ENCODE measurements at regions not wholly inside any gene's neighbourhood (a gene's known extent, or its start where the extent isn't known, plus 50 kb on each side); places are given as distances from the start of the nearest gene placed in this dataset.
A peak's percentile ranks its signal among the peaks of the same experiment; 100 is the strongest.

DNA sequence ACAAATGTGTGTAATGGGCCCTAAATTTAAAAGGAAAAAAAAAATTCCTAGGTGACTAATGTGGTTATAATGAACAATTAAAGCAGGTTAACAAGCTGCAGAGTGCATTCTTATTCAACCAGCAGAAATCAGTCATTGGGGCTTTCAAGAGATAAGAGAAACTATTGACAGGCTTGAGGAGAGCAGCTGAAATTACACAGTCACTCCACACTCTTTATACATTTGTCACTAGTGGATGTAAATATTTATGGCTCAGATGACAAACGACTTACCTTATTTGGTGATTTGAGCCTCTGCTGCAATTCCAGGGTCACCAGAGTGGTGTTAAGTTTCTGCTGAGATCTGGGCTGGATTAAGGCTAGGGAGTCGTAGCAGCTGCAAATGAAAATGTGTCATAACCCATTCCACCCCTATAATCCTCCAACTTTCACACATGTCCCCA is 896.3 kb downstream of the TTLL7 start:
- TF ChIP-seq, protein P1, sequence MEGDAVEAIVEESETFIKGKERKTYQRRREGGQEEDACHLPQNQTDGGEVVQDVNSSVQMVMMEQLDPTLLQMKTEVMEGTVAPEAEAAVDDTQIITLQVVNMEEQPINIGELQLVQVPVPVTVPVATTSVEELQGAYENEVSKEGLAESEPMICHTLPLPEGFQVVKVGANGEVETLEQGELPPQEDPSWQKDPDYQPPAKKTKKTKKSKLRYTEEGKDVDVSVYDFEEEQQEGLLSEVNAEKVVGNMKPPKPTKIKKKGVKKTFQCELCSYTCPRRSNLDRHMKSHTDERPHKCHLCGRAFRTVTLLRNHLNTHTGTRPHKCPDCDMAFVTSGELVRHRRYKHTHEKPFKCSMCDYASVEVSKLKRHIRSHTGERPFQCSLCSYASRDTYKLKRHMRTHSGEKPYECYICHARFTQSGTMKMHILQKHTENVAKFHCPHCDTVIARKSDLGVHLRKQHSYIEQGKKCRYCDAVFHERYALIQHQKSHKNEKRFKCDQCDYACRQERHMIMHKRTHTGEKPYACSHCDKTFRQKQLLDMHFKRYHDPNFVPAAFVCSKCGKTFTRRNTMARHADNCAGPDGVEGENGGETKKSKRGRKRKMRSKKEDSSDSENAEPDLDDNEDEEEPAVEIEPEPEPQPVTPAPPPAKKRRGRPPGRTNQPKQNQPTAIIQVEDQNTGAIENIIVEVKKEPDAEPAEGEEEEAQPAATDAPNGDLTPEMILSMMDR (IDR thresholded peaks at IDR 0.05): no peak
- DNase-seq (peak in 2 of 4 donors; percentile 23 to 34), ATAC-seq (peak; percentile 59)
- no peaks in the 10 kb centered on the region for H3K27me3 ChIP-seq
- intact Hi-C loops (cut with DNase I): no loop called here
- no peaks in the 10 kb centered on the region for H3K36me3 ChIP-seq
- H3K4me1 ChIP-seq: no peaks in the 10 kb centered on the region
- no peaks in the 10 kb centered on the region for H3K9me3 ChIP-seq
- no peak overlapping the region for H3K4me3 ChIP-seq
- no peak overlapping the region for H3K27ac ChIP-seq

DNA sequence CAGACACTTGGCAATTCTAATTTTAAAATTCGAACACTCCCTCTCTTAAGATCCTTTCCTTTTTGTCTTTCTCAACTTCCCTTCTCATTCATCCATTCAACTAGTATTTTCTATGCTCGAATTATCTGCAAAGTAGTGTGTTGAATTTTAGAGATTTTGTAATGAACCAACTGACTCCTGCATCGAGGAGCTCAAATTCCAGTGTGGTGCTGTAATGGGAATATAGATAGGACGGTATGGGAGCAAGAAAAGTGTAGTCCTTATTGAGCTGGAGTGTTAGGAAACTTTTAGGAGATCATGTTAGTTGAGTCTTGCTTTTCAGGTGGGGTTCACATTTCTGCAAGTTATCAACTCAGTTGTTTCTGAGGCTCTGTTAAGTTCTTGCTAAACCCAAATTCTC is 897.5 kb downstream of the TTLL7 start:
- TF ChIP-seq, protein P1 (IDR thresholded peaks at IDR 0.05): no peak
- no peak for DNase-seq
- no peak overlapping the region for H3K4me3 ChIP-seq
- intact Hi-C loops (cut with DNase I): no loop called here
- no peaks in the 10 kb centered on the region for H3K36me3 ChIP-seq
- H3K27ac ChIP-seq: no peak overlapping the region
- H3K27me3 ChIP-seq: no peaks in the 10 kb centered on the region
- H3K9me3 ChIP-seq: no peaks in the 10 kb centered on the region
- H3K4me1 ChIP-seq: no peaks in the 10 kb centered on the region
- ATAC-seq: no peak

DNA sequence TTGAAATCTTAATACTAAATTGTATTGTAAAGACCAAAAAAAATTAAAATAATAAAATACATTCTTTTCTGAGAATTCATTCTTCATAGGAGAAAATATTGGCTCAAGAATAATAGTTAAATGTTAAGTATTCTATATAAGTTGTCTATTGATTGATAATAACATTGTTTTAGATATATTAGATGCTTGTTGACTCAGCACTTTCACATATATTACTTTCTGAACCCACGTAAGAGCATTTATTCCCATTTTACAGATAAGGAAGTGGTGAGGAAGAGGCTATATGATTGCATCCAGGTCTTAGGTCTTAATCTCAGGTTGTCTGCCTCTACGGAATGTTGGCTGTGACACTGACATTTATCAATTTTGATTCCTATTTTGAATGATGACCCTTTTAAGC is 898.8 kb downstream of the TTLL7 start:
- intact Hi-C loops (cut with DNase I): no loop called here
- no peak overlapping the region for H3K27ac ChIP-seq
- DNase-seq (no peak), ATAC-seq (no peak)
- H3K36me3 ChIP-seq: no peaks in the 10 kb centered on the region
- H3K27me3 ChIP-seq: no peaks in the 10 kb centered on the region
- H3K9me3 ChIP-seq: peaks cover 0 to 9% of the 10 kb centered on the region in 2 donors
- TF ChIP-seq, protein P1 (IDR thresholded peaks at IDR 0.05): no peak
- no peaks in the 10 kb centered on the region for H3K4me1 ChIP-seq
- H3K4me3 ChIP-seq: no peak overlapping the region

DNA sequence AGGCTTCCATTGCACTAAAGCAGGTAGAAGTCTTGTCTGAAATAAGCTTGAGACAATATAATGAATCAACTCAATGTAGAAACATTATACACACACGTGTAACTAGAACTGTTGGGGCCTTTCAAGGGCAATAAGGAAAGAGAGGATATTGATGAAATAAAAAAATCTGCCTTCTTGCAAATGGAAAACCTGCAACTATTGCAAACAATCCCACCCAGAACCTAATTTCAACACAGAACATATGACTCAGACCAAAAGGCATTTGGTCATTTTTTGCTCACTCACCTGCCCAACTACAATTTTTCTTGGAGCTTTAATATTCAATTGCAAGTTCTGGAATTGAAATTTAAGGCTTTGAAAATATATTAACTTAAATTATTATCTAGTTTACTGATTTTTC is 900.1 kb downstream of the TTLL7 start:
- no peak for DNase-seq
- Histone ChIP-seq H3K27me3 (no peaks in the 10 kb centered on the region), H3K36me3 (no peaks in the 10 kb centered on the region), H3K9me3 (peaks cover 0 to 10% of the 10 kb centered on the region in 2 donors), H3K4me3 (no peak overlapping the region), H3K4me1 (no peaks in the 10 kb centered on the region), H3K27ac (no peak overlapping the region)
- TF ChIP-seq, protein P1 (IDR thresholded peaks at IDR 0.05): no peak
- ATAC-seq: no peak
- intact Hi-C loops (cut with DNase I): no loop called here

DNA sequence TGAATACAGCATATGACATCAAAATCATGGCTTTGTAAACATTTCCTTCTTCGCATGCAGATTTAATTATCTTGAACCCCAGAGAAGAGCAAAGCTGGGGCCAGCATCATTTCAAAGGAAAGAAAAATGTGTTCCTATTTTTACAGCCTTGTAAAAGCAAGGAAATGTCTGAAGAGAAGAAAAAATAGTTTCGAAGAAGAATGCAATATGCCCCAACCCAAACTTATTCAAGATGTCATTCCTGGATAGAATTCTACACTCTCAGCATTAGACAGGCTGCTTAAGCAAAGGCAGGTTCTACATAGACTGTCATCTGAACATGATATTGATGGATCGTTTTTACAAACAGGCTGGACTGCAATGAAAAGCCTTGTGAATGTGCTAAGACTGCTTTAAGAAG is 900.8 kb downstream of the TTLL7 start:
- H3K9me3 ChIP-seq: peaks cover 0 to 10% of the 10 kb centered on the region in 2 donors
- ATAC-seq: no peak
- DNase-seq: no peak
- no peaks in the 10 kb centered on the region for H3K4me1 ChIP-seq
- H3K27me3 ChIP-seq: no peaks in the 10 kb centered on the region
- intact Hi-C loops (cut with DNase I): no loop called here
- H3K4me3 ChIP-seq: no peak overlapping the region
- no peaks in the 10 kb centered on the region for H3K36me3 ChIP-seq
- no peak overlapping the region for H3K27ac ChIP-seq
- TF ChIP-seq, protein P1 (IDR thresholded peaks at IDR 0.05): no peak

Measured in left lung (tissue), 4 donors.